HG02970 (cell line): ENCODE measurements at regions not wholly inside any gene's neighbourhood (a gene's known extent, or its start where the extent isn't known, plus 50 kb on each side); places are given as distances from the start of the nearest gene placed in this dataset.

Experiments
- ATAC-seq: cut with Tn5 transposase; IDR thresholded peaks from one replicate; pipeline ENCODE4 v1.9.1; 2021; ENCODE audit warnings: mild to moderate bottlenecking, moderate library complexity, moderate number of reproducible peaks; ENCODE audit not compliant: unreplicated experiment, low FRiP score

GRCh38 chr5:133806847-133807246 lies 161.6 kb downstream of the C5orf15 start:
- ATAC-seq, result no peak

GRCh38 chr5:133801955-133802751 lies 166.3 kb downstream of the C5orf15 start:
- no peak for ATAC-seq

GRCh38 chr5:133801431-133801830 lies 167.0 kb downstream of the C5orf15 start:
- ATAC-seq, result no peak

- no peak for ATAC-seq
These were observed 168.7 kb downstream of the C5orf15 start for GRCh38 chr5:133799571-133800237.

- ATAC-seq, result no peak
These were observed 171.3 kb downstream of the C5orf15 start for GRCh38 chr5:133797167-133797566.

- no peak for ATAC-seq
These were observed 172.2 kb downstream of the C5orf15 start for GRCh38 chr5:133796186-133796585.

- ATAC-seq, result no peak
These were observed 173.5 kb downstream of the C5orf15 start for GRCh38 chr5:133794771-133795415.

- no peak for ATAC-seq
These were observed 174.5 kb downstream of the C5orf15 start for GRCh38 chr5:133793756-133794465.

GRCh38 chr5:133792655-133793054 lies 175.8 kb downstream of the C5orf15 start:
- no peak for ATAC-seq

GRCh38 chr5:133792024-133792423 lies 176.4 kb downstream of the C5orf15 start:
- ATAC-seq, result no peak

- no peak for ATAC-seq
These were observed 177.5 kb downstream of the C5orf15 start for GRCh38 chr5:133790898-133791297.

GRCh38 chr5:133789428-133789827 lies 177.1 kb upstream of the FSTL4 start:
- ATAC-seq, result no peak

GRCh38 chr5:133788121-133788520 lies 175.8 kb upstream of the FSTL4 start:
- ATAC-seq, result no peak

GRCh38 chr5:133786420-133786819 lies 174.1 kb upstream of the FSTL4 start:
- ATAC-seq, result no peak

GRCh38 chr5:133785182-133785581 lies 172.8 kb upstream of the FSTL4 start:
- no peak for ATAC-seq

GRCh38 chr5:133783481-133783880 lies 171.1 kb upstream of the FSTL4 start:
- ATAC-seq, result no peak

GRCh38 chr5:133782736-133783135 lies 170.4 kb upstream of the FSTL4 start:
- ATAC-seq, result no peak

GRCh38 chr5:133781436-133782225 lies 169.3 kb upstream of the FSTL4 start:
- ATAC-seq, result no peak

GRCh38 chr5:133780619-133781280 lies 168.4 kb upstream of the FSTL4 start:
- ATAC-seq, result no peak
